SK-N-SH treated with all-trans-retinoic acid at 6 μM for 48 hours (cell line): ENCODE measurements at regions not wholly inside any gene's neighbourhood (a gene's known extent, or its start where the extent isn't known, plus 50 kb on each side); places are given as distances from the start of the nearest gene placed in this dataset.

Source experiments
- ATAC-seq: fragments of 200-7000 bp; cut with Tn5 transposase; 3 replicates; pipeline ENCODE4 v1.9.1; 2020; ENCODE audit warnings: mild to moderate bottlenecking, moderate library complexity
- ARNTL ChIP-seq: fragments of 450-650 bp; formaldehyde crosslinking; IDR thresholded peaks from 2 replicates; pipeline ENCODE4 v1.5.0; 2020; ENCODE audit warnings: low read depth, mild to moderate bottlenecking, moderate library complexity, borderline replicate concordance
- CSDC2 ChIP-seq: fragments of 250-450 bp; sonication (Bioruptor Pico); IDR thresholded peaks from 2 replicates; pipeline ENCODE4 v1.5.0; 2020; ENCODE audit warnings: mild to moderate bottlenecking, moderate library complexity
- ESRRG ChIP-seq: fragments of 250-450 bp; sonication (Bioruptor Pico); IDR thresholded peaks from 2 replicates; pipeline ENCODE4 v1.6.1; 2021; ENCODE audit warnings: mild to moderate bottlenecking
- GLIS3 ChIP-seq: fragments of 250-450 bp; sonication (Bioruptor Pico); IDR thresholded peaks from 2 replicates; pipeline ENCODE4 v1.5.0; 2020; ENCODE audit warnings: mild to moderate bottlenecking, moderate library complexity
- ISL1 ChIP-seq: fragments of 250-450 bp; sonication (Bioruptor Pico); IDR thresholded peaks from 2 replicates; pipeline ENCODE4 v2.1.2; 2022; ENCODE audit warnings: mild to moderate bottlenecking, moderate library complexity
- OSR1 ChIP-seq: fragments of 250-450 bp; sonication (Bioruptor Pico); IDR thresholded peaks from 2 replicates; pipeline ENCODE4 v1.8.0; 2022; ENCODE audit warnings: moderate library complexity, mild to moderate bottlenecking, inconsistent platforms
- RARB ChIP-seq: fragments of 250-450 bp; sonication (Bioruptor Pico); IDR thresholded peaks from 2 replicates; pipeline ENCODE4 v1.8.0; 2021; ENCODE audit warnings: mild to moderate bottlenecking, moderate library complexity
- SNAI2 ChIP-seq: fragments of 250-450 bp; sonication (Bioruptor Pico); IDR thresholded peaks from 2 replicates; pipeline ENCODE4 v1.5.0; 2020; ENCODE audit warnings: mild to moderate bottlenecking, moderate library complexity
- TOX ChIP-seq: fragments of 250-450 bp; sonication (Bioruptor Pico); IDR thresholded peaks from 2 replicates; pipeline ENCODE4 v1.8.0; 2021; ENCODE audit warnings: mild to moderate bottlenecking, moderate library complexity, borderline replicate concordance
- ZC3H10 ChIP-seq: fragments of 250-450 bp; sonication (Bioruptor Pico); IDR thresholded peaks from 2 replicates; pipeline ENCODE4 v1.5.1; 2021; ENCODE audit warnings: mild to moderate bottlenecking, moderate library complexity
- ZFP30 ChIP-seq: fragments of 450-650 bp; formaldehyde crosslinking; IDR thresholded peaks from 2 replicates; pipeline ENCODE4 v1.5.0; 2022; ENCODE audit warnings: mild to moderate bottlenecking, moderate library complexity
- ZNF565 ChIP-seq: fragments of 450-650 bp; formaldehyde crosslinking; conservative IDR thresholded peaks from 2 replicates; pipeline ENCODE4 v1.5.0; 2020; ENCODE audit warnings: low read depth, mild to moderate bottlenecking, moderate library complexity
- ZNF70 ChIP-seq: fragments of 450-650 bp; formaldehyde crosslinking; IDR thresholded peaks from 2 replicates; pipeline ENCODE4 v1.5.0; 2020; ENCODE audit warnings: mild to moderate bottlenecking, moderate library complexity
- ZNF8 ChIP-seq: fragments of 450-650 bp; formaldehyde crosslinking; IDR thresholded peaks from 2 replicates; pipeline ENCODE4 v1.5.0; 2020; ENCODE audit warnings: mild to moderate bottlenecking, moderate library complexity
- TF ChIP-seq, protein P1 (sequence below): fragments of 250-450 bp; sonication (Bioruptor Pico); IDR thresholded peaks from 2 replicates; pipeline ENCODE4 v1.5.1; 2020; ENCODE audit warnings: low read depth, mild to moderate bottlenecking, moderate library complexity
- TF ChIP-seq, protein P2 (sequence below): fragments of 250-450 bp; sonication (Bioruptor Pico); IDR thresholded peaks from 2 replicates; pipeline ENCODE4 v1.5.0; 2020; ENCODE audit warnings: mild to moderate bottlenecking, moderate library complexity
- TF ChIP-seq, protein P3 (sequence below): fragments of 250-450 bp; sonication (Bioruptor Pico); IDR thresholded peaks from 2 replicates; pipeline ENCODE4 v1.8.0; 2021; ENCODE audit warnings: low read depth, mild to moderate bottlenecking, moderate library complexity, borderline replicate concordance
- TF ChIP-seq, protein P4 (sequence below): fragments of 250-450 bp; sonication (Bioruptor Pico); IDR thresholded peaks from 2 replicates; pipeline ENCODE4 v1.8.0; 2020; ENCODE audit warnings: mild to moderate bottlenecking, moderate library complexity, borderline replicate concordance
- TF ChIP-seq, protein P5 (sequence below): fragments of 250-450 bp; sonication (Bioruptor Pico); IDR thresholded peaks from 2 replicates; pipeline ENCODE4 v1.5.1; 2021; ENCODE audit warnings: mild to moderate bottlenecking, moderate library complexity

GRCh38 chr17:70503449-70503848, 334.1 kb downstream of the KCNJ2 start:
- TF ChIP-seq ZNF8 (no peak), ZNF565 (no peak), GLIS3 (CRISPR knock-in tag) (no peak), RARB (CRISPR knock-in tag) (no peak)
- TF ChIP-seq, protein P1, sequence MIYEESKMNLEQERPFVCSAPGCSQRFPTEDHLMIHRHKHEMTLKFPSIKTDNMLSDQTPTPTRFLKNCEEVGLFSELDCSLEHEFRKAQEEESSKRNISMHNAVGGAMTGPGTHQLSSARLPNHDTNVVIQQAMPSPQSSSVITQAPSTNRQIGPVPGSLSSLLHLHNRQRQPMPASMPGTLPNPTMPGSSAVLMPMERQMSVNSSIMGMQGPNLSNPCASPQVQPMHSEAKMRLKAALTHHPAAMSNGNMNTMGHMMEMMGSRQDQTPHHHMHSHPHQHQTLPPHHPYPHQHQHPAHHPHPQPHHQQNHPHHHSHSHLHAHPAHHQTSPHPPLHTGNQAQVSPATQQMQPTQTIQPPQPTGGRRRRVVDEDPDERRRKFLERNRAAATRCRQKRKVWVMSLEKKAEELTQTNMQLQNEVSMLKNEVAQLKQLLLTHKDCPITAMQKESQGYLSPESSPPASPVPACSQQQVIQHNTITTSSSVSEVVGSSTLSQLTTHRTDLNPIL (CRISPR knock-in tag) = no peak
- TF ChIP-seq, protein P2, sequence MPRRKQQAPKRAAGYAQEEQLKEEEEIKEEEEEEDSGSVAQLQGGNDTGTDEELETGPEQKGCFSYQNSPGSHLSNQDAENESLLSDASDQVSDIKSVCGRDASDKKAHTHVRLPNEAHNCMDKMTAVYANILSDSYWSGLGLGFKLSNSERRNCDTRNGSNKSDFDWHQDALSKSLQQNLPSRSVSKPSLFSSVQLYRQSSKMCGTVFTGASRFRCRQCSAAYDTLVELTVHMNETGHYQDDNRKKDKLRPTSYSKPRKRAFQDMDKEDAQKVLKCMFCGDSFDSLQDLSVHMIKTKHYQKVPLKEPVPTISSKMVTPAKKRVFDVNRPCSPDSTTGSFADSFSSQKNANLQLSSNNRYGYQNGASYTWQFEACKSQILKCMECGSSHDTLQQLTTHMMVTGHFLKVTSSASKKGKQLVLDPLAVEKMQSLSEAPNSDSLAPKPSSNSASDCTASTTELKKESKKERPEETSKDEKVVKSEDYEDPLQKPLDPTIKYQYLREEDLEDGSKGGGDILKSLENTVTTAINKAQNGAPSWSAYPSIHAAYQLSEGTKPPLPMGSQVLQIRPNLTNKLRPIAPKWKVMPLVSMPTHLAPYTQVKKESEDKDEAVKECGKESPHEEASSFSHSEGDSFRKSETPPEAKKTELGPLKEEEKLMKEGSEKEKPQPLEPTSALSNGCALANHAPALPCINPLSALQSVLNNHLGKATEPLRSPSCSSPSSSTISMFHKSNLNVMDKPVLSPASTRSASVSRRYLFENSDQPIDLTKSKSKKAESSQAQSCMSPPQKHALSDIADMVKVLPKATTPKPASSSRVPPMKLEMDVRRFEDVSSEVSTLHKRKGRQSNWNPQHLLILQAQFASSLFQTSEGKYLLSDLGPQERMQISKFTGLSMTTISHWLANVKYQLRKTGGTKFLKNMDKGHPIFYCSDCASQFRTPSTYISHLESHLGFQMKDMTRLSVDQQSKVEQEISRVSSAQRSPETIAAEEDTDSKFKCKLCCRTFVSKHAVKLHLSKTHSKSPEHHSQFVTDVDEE (CRISPR knock-in tag) = no peak
- TF ChIP-seq, protein P3, sequence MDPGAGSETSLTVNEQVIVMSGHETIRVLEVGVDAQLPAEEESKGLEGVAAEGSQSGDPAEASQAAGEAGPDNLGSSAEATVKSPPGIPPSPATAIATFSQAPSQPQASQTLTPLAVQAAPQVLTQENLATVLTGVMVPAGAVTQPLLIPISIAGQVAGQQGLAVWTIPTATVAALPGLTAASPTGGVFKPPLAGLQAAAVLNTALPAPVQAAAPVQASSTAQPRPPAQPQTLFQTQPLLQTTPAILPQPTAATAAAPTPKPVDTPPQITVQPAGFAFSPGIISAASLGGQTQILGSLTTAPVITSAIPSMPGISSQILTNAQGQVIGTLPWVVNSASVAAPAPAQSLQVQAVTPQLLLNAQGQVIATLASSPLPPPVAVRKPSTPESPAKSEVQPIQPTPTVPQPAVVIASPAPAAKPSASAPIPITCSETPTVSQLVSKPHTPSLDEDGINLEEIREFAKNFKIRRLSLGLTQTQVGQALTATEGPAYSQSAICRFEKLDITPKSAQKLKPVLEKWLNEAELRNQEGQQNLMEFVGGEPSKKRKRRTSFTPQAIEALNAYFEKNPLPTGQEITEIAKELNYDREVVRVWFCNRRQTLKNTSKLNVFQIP (CRISPR knock-in tag) = no peak
- no peak for ATAC-seq

DNA sequence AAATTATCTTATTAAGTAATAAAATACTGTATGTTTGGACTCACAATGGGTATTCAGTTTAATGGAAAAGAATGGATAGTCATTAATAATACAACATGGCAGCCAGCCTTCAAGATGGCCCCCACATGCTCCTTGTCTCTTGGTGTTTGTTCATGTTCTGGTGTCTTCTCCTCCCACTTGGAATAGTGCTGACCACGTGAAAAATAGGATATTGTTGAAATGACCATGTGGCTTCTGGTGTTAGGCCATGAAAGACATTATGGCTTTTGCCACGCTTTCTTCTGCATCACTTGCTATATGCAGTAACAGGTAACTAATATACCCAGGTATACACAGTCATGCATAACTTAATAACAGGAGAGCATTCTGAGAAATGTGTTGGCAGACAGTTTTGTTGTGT, 341.0 kb downstream of the KCNJ2 start:
- no peak for ATAC-seq
- no peak for TF ChIP-seq ISL1 (CRISPR knock-in tag)
- TF ChIP-seq ESRRG (CRISPR knock-in tag) = no peak
- TF ChIP-seq OSR1 (CRISPR knock-in tag) = no peak
- no peak for TF ChIP-seq ZC3H10
- no peak for TF ChIP-seq ARNTL
- TF ChIP-seq, protein P4, sequence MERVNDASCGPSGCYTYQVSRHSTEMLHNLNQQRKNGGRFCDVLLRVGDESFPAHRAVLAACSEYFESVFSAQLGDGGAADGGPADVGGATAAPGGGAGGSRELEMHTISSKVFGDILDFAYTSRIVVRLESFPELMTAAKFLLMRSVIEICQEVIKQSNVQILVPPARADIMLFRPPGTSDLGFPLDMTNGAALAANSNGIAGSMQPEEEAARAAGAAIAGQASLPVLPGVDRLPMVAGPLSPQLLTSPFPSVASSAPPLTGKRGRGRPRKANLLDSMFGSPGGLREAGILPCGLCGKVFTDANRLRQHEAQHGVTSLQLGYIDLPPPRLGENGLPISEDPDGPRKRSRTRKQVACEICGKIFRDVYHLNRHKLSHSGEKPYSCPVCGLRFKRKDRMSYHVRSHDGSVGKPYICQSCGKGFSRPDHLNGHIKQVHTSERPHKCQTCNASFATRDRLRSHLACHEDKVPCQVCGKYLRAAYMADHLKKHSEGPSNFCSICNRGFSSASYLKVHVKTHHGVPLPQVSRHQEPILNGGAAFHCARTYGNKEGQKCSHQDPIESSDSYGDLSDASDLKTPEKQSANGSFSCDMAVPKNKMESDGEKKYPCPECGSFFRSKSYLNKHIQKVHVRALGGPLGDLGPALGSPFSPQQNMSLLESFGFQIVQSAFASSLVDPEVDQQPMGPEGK (CRISPR knock-in tag) = no peak
- TF ChIP-seq ZNF8 = no peak
- no peak for TF ChIP-seq TOX (CRISPR knock-in tag)
- no peak for TF ChIP-seq ZFP30 (CRISPR knock-in tag)

DNA sequence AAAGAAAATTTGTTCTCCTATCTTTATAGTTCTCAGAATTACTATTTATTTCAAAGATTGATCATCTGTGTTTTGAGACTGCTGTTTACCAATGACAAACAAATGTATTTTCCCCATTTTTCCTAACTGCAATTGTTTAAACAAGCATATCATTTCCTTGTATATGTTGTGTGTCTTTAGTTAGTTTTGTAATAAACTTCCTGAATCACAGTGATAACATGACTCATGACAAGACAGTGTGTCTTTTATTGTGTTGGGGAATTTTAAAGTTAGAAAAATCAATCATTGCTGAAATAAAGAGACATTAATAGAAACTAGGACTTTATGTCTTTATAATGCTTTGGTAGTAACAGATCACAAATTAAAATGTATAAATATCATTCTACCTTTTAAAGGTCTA, 348.5 kb downstream of the KCNJ2 start:
- no peak for TF ChIP-seq ESRRG (CRISPR knock-in tag)
- TF ChIP-seq, protein P2 (CRISPR knock-in tag) = no peak
- TF ChIP-seq, protein P5, sequence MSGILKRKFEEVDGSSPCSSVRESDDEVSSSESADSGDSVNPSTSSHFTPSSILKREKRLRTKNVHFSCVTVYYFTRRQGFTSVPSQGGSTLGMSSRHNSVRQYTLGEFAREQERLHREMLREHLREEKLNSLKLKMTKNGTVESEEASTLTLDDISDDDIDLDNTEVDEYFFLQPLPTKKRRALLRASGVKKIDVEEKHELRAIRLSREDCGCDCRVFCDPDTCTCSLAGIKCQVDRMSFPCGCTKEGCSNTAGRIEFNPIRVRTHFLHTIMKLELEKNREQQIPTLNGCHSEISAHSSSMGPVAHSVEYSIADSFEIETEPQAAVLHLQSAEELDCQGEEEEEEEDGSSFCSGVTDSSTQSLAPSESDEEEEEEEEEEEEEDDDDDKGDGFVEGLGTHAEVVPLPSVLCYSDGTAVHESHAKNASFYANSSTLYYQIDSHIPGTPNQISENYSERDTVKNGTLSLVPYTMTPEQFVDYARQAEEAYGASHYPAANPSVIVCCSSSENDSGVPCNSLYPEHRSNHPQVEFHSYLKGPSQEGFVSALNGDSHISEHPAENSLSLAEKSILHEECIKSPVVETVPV = no peak
- no peak for TF ChIP-seq ISL1 (CRISPR knock-in tag)
- TF ChIP-seq ZC3H10 = no peak
- TF ChIP-seq, protein P3 (CRISPR knock-in tag) = no peak
- no peak for TF ChIP-seq CSDC2 (CRISPR knock-in tag)
- no peak for TF ChIP-seq SNAI2 (CRISPR knock-in tag)
- TF ChIP-seq ZNF70 (CRISPR knock-in tag) = no peak
- no peak for TF ChIP-seq ARNTL
- ATAC-seq = no peak
